Liver (tissue), 3 donors: ENCODE measurements at regions not wholly inside any gene's neighbourhood (a gene's known extent, or its start where the extent isn't known, plus 50 kb on each side); places are given as distances from the start of the nearest gene placed in this dataset.

ENCODE experiments used
- FOXA1 ChIP-seq: IDR thresholded peaks from 2 replicates; pipeline ENCODE4 v1.6.1; 2016; ENCODE audit warnings: antibody characterized with exemption
- HNF4A ChIP-seq, 2 donors: conservative IDR thresholded peaks; 2 replicates each; pipeline ENCODE4 v1.6.1; 2016; ENCODE audit warnings: antibody characterized with exemption in 2 of 2, mild to moderate bottlenecking in 2 of 2
- JUND ChIP-seq, 2 donors: IDR thresholded peaks; 2 replicates each; pipeline ENCODE4 v1.6.1; 2016; ENCODE audit warnings: antibody characterized with exemption in 2 of 2
- MAX ChIP-seq: IDR thresholded peaks from 2 replicates; pipeline ENCODE4 v1.6.1; 2016; ENCODE audit warnings: antibody characterized with exemption
- RAD21 ChIP-seq, 2 donors: IDR thresholded peaks; 2 replicates each; pipeline ENCODE4 v1.6.1; 2016; ENCODE audit warnings: antibody characterized with exemption in 2 of 2, mild to moderate bottlenecking in 2 of 2
- REST ChIP-seq: IDR thresholded peaks from 2 replicates; pipeline ENCODE4 v1.6.1; 2016; ENCODE audit warnings: antibody characterized with exemption, mild to moderate bottlenecking
- RXRA ChIP-seq, 2 donors: IDR thresholded peaks; 2 replicates each; pipeline ENCODE4 v1.6.1; 2017 to 2018; ENCODE audit warnings: antibody characterized with exemption in 2 of 2, mild to moderate bottlenecking in 1 of 2
- TAF1 ChIP-seq: conservative IDR thresholded peaks from 2 replicates; pipeline ENCODE4 v1.6.1; 2016; ENCODE audit warnings: antibody characterized with exemption, mild to moderate bottlenecking
- YY1 ChIP-seq: IDR thresholded peaks from 2 replicates; pipeline ENCODE4 v1.6.1; 2016; ENCODE audit warnings: antibody characterized with exemption, mild to moderate bottlenecking
- TF ChIP-seq, protein P1 (sequence below): fragments of 150-350 bp; IDR thresholded peaks from 2 replicates; pipeline ENCODE4 v1.5.1; 2017; ENCODE audit warnings: improper control_type of control experiment, low read depth, low read length; ENCODE audit not compliant: missing input control
- donor health status: healthy.
- donor health status: healthy.

DNA sequence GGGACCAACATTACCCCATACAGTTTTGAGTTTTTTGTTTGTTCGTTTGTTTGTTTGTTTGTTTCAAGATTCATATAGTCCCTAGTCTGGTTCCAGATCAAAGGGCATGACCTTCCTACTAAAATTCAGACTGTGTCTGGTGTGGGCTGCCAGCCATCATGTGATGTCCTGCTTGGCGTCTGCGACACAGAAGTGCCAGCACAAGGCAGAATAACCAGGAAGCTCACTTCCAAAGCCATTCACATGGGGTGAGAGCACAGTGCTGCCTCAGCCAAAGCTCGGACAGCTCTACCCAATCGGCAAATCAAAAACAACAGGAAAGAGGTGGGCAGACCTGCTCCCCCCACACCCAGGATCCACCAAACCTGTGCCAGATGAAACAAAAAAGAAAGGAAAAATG lies 142.6 kb upstream of the THBS1 start:
- TF ChIP-seq HNF4A (conservative IDR thresholded peaks at IDR 0.05) (no peak), JUND (IDR thresholded peaks at IDR 0.05) (no peak), RAD21 (IDR thresholded peaks at IDR 0.05) (no peak), TAF1 (no peak), REST (no peak), FOXA1 (no peak), YY1 (no peak), MAX (no peak), RXRA (IDR thresholded peaks at IDR 0.05) (no peak)
- TF ChIP-seq, protein P1, sequence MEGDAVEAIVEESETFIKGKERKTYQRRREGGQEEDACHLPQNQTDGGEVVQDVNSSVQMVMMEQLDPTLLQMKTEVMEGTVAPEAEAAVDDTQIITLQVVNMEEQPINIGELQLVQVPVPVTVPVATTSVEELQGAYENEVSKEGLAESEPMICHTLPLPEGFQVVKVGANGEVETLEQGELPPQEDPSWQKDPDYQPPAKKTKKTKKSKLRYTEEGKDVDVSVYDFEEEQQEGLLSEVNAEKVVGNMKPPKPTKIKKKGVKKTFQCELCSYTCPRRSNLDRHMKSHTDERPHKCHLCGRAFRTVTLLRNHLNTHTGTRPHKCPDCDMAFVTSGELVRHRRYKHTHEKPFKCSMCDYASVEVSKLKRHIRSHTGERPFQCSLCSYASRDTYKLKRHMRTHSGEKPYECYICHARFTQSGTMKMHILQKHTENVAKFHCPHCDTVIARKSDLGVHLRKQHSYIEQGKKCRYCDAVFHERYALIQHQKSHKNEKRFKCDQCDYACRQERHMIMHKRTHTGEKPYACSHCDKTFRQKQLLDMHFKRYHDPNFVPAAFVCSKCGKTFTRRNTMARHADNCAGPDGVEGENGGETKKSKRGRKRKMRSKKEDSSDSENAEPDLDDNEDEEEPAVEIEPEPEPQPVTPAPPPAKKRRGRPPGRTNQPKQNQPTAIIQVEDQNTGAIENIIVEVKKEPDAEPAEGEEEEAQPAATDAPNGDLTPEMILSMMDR: no peak
